ENCODE measurements at regions not wholly inside any gene's neighbourhood (a gene's known extent, or its start where the extent isn't known, plus 50 kb on each side); places are given as distances from the start of the nearest gene placed in this dataset.

DNA sequence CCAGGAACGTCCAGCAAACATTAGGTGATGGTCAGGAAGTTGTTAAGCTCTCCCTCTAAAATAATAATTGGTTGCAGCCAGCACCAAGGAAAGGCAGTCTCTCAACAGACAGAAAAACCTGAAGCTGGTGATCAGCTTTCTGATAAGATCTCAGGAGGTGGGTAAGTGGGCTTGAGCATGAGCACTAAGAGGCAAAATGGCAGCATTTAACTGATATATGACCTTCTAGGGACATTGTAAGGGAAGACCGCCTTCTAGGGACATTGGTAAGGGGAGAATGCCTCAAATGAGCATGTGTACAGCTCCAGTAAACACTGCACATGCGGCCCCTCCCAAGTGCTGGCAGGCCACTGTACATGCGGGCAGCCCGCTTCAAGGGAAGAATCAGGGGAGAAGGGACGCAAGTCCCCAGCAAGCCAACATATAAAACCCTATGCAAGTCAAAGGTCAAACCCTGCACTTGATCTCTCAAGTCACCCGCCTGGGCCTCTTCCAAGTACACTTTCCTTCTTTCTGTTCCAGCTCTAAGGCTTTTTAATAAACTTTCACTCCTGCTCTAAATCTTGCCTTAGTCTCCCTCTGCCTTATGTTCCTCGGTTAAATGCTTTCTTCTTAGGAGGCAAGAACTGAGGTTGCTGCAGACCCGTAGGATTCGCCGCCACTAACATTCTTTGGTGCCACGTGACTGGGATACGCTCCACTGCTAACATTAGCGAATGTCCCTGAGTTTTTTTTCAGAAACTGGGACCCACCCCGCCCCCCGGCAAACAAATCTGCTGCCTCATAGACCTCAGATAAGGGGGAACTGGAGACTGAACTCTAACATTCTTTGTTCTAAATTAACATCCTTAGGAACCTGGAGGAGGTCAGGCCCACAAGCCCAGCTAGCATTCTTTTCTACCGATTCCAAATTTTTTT lies 463.8 kb downstream of the LPIN1 start:
- TF ChIP-seq, protein P1, sequence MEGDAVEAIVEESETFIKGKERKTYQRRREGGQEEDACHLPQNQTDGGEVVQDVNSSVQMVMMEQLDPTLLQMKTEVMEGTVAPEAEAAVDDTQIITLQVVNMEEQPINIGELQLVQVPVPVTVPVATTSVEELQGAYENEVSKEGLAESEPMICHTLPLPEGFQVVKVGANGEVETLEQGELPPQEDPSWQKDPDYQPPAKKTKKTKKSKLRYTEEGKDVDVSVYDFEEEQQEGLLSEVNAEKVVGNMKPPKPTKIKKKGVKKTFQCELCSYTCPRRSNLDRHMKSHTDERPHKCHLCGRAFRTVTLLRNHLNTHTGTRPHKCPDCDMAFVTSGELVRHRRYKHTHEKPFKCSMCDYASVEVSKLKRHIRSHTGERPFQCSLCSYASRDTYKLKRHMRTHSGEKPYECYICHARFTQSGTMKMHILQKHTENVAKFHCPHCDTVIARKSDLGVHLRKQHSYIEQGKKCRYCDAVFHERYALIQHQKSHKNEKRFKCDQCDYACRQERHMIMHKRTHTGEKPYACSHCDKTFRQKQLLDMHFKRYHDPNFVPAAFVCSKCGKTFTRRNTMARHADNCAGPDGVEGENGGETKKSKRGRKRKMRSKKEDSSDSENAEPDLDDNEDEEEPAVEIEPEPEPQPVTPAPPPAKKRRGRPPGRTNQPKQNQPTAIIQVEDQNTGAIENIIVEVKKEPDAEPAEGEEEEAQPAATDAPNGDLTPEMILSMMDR (conservative IDR thresholded peaks at IDR 0.05; ENCODE audit: low read length): no peak
- no peak for TF ChIP-seq EZH2phosphoT487 (IDR thresholded peaks at IDR 0.05; ENCODE audit: borderline replicate concordance, low read depth, low read length)
